GM21825 (cell line): ENCODE measurements at regions not wholly inside any gene's neighbourhood (a gene's known extent, or its start where the extent isn't known, plus 50 kb on each side); places are given as distances from the start of the nearest gene placed in this dataset.

ENCODE experiments used
- ATAC-seq: cut with Tn5 transposase; IDR thresholded peaks from one replicate; pipeline ENCODE4 v1.9.1; 2021; ENCODE audit warnings: mild to moderate bottlenecking, moderate library complexity; ENCODE audit not compliant: unreplicated experiment

DNA sequence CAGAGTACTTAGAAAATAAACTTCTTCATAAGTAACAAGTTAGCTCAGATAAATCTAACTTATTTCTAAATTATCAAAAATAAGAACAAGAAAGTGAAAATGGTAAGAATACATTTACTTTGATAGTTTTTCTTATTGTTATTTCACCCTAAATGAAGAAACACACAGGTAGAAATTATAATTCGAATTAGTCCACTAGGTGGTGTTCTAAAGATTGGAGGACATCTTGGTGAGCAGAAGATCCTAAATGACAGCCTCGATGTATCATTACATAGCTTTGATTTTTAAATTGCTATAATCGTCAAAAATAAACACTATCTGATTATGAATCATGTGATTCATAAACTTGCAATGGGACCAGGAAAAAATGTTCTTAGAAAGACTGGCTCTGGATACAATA lies 280.8 kb upstream of the UBE2E2 start:
- no peak for ATAC-seq

DNA sequence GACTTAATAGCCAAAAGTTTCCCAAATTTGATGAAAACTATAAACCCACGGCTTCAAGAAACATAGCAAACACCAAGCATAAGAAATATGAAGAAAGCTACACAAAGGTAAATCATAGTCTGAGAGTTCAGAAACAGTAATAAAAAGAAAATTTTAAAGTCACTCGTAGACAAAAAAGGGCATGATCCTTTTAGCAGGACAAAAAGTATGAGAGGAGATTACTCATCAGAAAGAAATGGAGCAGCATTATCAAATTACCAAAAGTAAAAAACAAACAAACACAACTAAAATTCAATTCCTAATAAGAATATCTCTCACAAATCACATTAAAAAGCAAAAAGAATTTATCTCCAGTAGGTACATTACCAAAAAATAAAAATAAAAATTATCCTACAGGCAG lies 279.4 kb upstream of the UBE2E2 start:
- ATAC-seq: no peak

DNA sequence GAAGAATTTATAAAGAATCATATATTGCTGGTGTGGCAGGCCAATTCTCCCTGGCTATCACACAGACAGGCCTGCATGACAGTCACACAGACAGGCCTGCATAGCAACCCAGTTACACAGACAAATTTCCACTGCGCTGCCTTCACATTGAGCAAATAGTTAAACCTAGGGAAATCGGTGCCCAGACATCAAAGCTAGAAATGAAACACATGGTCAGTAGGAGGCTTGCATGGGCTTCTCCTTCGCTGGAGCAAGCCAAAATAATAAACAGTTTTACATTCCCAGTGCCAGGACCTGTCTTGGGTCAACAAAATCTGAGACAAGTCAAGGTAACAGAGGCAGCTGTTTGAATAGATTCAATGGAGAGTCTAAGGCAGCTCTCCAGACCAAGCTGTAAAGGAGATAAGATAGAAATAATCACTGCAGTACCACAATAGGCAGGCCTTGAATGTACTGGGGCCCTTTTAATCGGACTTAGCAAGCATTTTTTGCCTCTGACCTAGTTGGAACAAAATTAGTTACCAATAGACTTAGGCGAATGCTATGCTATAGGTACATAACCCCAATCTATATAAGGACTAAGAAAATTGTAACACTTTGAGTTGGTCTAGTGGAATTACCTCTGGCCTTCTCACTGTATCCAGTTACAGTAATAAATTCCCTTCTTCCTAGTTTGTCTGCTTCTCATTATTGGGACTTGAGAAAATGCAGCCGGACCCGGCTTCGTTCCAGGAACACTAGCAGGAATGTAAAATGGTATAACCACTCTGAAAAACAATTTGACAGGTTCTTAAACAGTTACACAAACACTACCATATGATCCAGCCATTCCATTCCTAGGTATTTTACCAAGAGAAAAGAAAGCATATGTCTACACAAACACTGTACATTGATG lies 274.7 kb upstream of the UBE2E2 start:
- no peak for ATAC-seq

DNA sequence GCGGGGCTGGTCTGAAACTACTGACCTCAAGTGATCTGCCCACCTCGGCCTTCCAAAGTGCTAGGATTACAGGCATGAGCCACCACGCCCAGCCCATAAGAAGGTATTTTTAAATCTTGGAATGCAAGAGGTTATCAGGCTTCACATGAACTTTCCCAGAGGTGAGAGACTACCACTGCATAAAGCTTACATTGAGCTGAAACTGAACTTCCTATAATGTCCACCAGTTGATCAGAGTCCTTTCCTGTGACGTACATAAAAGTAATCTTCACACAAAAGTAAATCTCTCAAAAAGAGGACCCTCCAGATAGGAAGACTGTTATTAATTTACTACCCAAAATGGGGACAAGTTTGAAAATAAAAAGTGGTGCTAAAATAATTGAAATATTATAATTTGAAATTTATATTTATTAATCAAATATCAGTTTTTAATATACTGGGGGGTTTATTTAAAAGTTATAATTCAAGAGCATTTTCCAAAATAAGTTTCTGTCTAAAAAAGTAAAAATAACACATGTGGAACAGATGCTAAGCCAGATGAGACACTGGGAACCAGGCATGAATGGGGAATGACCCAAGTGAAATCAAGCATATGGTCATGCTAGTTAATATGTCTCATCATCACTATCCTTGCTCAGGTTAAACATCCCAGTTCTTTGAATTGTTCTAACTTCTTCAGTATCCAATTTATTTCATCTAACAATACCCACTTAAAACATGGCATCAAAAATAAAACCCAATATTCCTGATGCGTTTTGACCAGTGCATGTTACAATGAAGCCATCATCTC lies 269.9 kb upstream of the UBE2E2 start:
- ATAC-seq: no peak

DNA sequence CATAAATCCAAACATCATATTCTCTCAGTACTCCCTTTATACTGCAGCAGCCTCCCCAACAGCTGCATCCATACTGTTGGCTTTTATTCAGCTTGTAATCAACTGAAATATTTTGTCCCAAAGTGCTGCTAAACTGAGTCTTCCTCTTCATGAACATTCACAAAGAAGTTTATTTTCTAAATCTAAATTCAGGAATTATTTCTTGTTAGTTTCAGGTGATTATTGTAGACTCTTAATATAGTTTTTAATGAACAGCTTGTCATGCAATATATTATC lies 269.3 kb upstream of the UBE2E2 start:
- ATAC-seq: no peak

DNA sequence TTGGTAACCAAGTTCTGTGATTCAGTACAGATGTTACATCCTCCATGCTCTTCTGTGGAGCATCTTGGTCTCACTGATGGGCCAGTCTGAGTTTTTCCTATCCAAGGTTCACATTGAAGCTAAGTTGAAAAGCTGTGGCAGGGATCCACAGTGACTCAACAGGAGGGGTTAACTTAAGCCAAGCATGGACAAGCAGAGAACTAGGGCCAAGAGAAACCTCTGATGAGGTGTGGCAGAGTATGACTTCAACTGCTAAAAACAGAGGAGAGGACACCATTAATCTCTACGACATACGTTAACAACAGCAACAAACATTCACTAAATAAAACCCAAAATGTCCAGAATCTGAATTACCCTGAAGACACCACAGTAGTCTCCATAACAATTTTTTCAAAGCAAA lies 268.1 kb upstream of the UBE2E2 start:
- ATAC-seq: no peak

DNA sequence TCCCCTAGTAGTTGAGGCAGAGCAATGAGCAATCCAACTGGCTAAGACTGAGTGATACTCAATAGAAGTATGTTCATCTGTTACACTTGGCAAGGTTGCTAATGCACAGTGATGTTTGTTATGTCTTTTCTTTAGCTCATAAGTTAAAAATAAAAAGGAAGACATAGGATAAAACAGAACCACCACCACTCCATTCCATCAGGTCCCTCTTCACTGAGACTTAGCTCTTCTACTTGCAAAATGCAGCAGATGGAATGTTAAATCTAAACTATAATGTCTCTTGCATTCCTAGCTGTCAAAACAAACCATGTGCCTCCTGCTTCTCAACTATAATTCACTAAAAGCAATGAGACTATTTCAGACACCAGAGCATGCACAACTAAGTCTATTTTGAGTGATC lies 265.6 kb upstream of the UBE2E2 start:
- no peak for ATAC-seq

DNA sequence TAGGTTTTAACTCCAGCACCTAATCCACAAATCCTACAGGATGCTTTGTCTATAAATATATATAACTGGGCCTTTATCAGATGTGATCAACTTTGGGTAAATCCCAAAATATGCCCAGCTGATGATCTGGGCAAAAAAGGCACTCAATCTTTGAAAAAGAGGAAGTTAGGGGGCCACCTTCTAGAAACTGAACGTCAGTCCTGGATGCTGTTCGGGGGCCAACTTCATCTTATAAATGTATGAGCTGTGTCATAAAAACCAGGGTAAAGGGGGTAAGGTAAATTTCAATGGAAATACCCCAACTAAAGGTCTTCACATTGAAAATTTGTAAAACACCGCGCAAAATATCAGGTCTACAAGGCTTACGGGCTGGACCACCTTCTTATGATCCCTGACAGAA lies 264.4 kb upstream of the UBE2E2 start:
- ATAC-seq: no peak

DNA sequence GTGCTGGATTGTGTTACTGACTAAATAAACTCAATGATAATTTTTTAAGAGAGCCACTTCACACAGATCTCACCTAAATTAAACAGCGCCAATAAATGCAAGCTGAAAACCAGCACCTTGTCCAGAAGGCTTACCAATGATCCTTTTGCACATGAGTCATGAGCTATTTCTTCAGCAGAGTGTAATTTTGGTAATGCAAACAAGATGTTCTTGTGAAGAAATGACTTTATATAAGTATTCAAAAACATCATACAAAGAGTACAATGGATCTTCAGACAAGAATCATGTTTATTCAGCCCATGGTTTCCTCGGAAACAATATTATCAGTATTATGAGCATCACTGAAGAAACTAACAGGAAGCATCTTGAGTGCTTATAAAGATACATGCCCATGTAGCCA lies 263.8 kb upstream of the UBE2E2 start:
- no peak for ATAC-seq

DNA sequence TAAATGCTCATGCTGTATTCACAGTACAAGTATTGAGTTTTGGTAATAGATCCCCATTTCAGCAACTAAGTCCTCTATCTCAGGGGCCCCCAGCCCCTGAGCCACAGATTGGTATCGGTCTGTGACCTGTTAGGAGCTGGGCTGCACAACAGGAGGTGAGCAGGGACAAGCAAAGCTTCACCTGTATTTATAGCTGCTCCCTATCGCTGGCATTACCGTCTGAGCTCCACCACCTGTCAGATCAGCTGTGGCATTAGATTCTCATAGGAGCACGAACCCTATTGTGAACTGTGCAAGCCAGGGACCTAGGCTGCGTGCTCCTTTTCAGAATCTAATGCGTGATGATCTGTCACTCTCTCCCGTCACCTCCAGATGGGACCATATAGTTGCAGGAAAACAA lies 262.8 kb upstream of the UBE2E2 start:
- no peak for ATAC-seq

DNA sequence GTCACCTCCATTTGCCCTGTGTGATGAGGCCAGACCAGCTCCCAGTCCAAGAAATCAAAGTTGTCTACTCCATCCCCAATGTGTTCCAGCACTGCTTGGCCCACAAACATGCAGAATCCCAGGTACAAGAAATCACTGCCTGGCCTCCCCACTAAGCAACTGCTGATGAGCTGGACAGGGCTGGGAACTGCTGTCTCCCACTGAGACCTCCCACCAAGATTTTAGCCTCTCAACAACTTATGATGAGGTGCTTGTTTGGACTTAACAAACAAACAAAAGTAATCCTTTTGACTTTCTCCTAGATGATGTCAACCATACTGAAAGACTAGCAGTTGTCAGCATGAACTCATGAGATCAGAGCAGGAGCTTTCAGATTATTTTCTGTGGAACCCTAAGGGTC lies 260.1 kb upstream of the UBE2E2 start:
- ATAC-seq: no peak

DNA sequence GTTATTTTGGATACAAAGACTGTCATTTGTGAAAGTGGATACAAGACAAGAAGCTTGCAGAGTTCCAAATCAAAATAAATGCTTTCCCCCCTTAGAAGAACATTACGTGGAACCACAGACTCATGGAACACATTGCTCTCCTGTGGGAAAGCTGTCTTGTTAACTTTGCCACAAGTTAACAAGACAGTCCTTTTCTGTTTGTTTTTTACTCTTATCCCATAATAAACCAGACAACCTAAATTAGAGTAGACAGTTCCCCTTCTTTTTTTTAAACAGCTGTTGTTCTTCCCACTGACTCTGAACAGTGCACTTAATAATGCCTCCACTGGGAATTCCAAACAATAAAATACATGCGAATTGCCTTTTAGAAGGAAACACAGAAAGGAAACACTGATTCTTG lies 255.3 kb upstream of the UBE2E2 start:
- ATAC-seq: no peak

DNA sequence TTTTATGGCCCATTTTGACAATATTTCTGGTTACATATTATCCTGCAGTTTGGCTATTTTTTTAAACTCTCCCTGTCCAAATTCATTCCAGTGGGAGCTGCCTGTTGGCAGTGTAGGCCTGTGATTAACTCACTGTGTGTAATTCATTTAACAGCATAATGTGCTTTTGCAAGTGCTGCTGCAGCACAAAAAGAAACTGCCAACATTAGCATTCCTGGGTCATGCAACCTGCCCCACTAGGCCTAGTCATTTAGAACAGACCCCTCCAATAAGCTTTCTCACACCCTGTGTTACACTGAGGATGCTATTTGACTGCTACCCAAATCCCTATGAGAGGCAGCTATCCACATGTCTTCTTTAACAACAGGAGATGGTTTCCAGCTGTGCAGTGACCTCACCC lies 251.2 kb upstream of the UBE2E2 start:
- ATAC-seq: no peak

DNA sequence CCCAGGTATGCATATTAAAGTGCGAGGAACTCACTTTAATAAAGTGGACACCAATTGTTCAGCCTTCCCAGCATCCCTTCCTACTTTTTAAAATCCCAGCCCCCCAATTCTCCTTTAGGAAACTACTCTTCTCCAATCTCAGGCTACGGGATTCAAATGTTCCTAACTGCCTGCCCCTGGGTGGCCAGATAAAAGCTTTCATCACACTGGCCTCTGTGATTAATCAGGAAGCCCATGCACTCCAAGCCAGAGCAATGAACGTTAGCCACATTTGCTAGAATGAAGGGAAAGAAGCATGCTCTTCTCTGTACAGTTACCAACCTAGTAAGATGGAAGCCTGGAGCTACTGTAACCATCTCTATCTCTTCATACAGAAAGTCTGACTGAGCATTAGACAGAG lies 250.3 kb upstream of the UBE2E2 start:
- ATAC-seq: no peak

DNA sequence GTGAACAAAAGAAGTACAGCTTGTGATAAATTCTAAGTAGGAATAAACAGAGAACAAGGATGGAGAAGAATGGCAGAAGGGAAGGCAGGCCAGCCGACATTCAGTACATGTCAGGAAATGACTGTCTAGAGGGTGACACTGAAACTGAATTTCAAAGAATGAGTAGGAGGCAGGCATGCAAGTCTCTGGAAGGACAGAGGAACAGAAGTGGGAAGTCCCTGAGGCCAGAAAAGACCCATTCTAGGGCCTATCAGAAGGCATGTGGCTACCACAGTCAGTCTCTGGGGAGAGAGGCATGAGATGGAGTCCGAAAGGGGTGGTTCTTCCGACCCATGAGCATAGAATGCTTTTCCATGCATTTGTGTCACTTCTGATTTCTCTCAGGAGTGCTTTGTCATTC lies 243.5 kb upstream of the UBE2E2 start:
- peak; percentile 96 for ATAC-seq

DNA sequence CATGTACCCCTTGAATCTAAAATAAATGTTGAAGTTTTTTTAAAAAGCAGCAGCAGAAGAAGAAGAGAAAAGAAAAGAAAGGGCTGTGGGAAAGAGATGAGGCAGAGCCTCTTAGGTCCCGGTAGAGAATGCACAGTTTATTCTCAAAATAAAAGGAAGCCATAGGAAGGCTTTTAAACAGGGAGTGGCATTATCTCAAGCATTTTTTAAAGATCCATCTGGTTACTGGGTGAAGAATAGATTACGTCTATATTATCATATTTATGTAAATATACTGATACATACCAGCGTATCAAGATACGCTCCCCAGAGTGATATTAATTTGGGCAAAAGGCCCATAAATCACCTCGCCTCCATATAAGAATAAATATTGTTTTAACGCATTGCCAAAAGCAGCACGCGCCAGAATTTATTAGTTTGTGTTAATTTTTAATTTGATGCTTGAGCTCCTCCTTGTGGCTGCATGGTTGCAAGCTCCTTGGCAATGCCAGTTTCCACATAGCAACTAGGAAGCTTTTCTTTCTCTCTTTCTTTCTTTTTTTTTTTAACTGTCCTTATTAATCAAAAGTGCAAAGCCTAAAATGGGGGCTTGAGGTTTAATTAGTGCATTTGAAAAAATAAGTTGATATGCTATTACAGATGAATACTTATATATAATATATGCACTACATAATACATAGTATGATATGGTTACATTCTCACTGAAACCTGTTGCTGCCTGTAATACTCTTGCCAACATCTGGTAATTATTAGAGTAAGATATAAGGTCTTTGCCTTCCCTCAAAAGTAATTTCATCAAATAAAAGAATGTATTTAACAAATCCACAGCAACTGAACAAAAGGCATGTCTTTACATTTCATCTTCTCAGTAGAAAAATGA lies 242.8 kb upstream of the UBE2E2 start:
- ATAC-seq: no peak

DNA sequence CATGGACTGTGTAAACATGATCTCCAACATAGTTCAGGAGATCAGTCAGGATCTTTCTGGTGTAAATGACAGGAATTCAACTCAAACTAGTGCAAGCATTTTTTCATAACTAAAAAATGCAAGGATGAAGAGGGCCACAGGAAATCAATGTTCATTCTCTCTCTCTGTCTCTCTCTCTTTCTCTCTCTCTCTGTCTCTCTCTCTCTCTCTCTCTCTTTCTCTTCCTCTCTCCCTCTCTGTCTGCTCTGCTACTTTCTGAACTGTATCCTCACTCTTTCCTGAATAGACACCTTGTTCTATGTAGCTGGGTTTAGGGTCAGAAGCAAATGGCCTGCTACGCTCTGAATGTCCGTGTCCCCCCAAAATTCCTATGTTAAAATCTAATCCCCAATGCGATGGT lies 240.9 kb upstream of the UBE2E2 start:
- no peak for ATAC-seq

DNA sequence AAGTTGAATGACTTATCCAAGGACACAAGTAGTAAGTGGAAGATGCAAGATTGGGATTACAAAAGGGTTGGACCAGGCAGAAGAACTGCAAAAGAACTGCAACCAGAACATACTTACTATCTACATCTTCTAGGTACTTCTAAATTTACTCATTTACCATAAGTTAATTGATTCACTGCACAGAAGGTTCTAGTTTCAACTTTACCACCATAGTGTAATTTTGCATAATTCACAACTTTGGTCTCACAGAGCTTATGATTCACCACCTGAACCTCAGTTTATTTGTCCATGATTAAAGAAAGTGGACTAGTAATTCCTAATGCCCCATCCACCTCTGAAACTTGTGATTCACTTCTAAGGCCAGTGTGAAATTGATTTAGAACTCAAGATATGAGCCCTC lies 236.8 kb upstream of the UBE2E2 start:
- ATAC-seq: no peak

DNA sequence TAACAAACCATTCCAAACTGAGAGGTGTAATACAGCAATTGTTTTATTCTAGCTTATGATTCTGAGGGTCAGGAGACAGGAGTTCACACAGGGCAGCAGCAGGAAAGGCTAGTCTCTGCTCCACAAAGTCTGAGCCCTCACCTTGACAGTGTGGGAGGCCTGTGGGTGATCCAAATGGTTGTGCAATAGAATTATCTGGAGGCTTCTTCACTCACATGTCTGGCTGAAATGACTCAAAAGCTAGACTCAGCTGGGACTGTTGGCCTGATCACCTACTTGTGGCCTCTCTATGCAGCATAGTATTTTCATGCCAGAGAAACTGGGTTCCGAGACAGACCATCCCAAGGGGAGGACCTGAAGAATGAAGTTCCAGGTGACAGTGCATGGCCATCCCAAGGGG lies 233.9 kb upstream of the UBE2E2 start:
- ATAC-seq: no peak

DNA sequence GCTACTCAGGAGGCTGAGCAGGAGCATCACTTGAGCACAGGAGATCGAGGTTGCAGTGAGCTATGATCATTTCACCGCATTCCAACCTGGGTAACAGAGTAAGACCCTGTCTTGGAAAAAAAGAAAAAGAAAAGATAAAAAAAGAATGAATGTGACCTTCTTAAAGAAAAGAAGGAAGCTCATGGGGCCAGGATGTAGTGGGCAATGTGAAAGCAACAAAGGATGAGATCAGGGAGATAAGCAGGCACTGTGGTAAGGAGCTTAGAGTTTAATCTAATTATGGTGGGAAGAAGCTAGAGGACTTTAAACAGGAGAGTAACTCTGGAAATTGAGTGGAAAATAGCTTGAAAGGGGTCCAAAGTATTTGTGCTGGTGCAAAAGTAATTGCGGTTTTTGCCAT lies 231.6 kb upstream of the UBE2E2 start:
- ATAC-seq: no peak

DNA sequence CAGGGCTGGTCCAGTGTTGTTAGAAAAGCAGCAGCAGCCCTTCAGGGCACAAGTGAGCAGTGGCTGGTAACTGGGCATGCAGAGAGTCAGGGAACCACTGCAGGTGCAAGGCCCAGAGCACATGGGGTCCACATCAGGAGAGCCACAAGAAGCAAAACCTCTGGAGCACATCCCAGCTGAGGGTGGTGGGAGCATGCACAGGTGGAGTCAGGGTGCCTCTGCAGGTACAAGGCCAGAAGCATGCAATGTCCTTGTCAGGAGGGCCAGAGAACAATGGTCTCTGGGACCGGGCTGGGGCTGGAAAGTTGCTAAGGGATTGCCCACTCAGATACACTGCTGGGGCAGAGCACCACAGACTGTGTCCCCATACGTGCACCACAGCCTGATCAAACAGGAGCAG lies 226.1 kb upstream of the UBE2E2 start:
- ATAC-seq: no peak
